Adrenal gland (tissue), 5 donors: ENCODE measurements at regions not wholly inside any gene's neighbourhood (a gene's known extent, or its start where the extent isn't known, plus 50 kb on each side); places are given as distances from the start of the nearest gene placed in this dataset.

Experiments
- CTCF ChIP-seq, 6 experiments: fragments of 450-650 bp in 4 of 6; fragments of 200-600 bp in 2 of 6; sonication (generic) in 1 of 6; IDR thresholded peaks; 1 replicate in 5 of 6; 2 replicates in 1 of 6; pipeline versions ENCODE4 v1.5.1 to v1.8.0; 2016 to 2021; ENCODE audit warnings: antibody characterized with exemption in 6 of 6, mild to moderate bottlenecking in 2 of 6, moderate library complexity in 1 of 6
- POLR2A ChIP-seq, 2 donors: fragments of 450-650 bp; IDR thresholded peaks; one replicate each; pipeline ENCODE4 v1.6.1; 2017; ENCODE audit warnings: antibody characterized with exemption in 2 of 2, mild to moderate bottlenecking in 2 of 2, moderate library complexity in 1 of 2
- donor health status: DM: no; HTN: no; CAD: no.

GRCh38 chr13:74681891-74682290, 547.7 kb upstream of the KLF12 start:
- TF ChIP-seq CTCF (IDR thresholded peaks at IDR 0.05) (no peak), POLR2A (IDR thresholded peaks at IDR 0.05) (no peak)
